ENCODE measurements at regions not wholly inside any gene's neighbourhood (a gene's known extent, or its start where the extent isn't known, plus 50 kb on each side); places are given as distances from the start of the nearest gene placed in this dataset.
A peak's percentile ranks its signal among the peaks of the same experiment; 100 is the strongest.
"Not testable (repeated sequence)": the region's sequence is repeated elsewhere in the genome, so short reads cannot be mapped to it uniquely, and the experiment has no call there.

- no peak for DNase-seq
Measured at GRCh38 chr5:60546207-60546606, 153.8 kb downstream of the DEPDC1B start.

GRCh38 chr5:60545551-60545950 is 154.4 kb downstream of the DEPDC1B start:
- DNase-seq: no peak

GRCh38 chr5:60544142-60544541 is 155.8 kb downstream of the DEPDC1B start:
- DNase-seq: no peak

- peak; percentile 58 for DNase-seq
Measured at GRCh38 chr5:60541980-60542379, 158.0 kb downstream of the DEPDC1B start.

GRCh38 chr5:60540856-60541805 is 158.8 kb downstream of the DEPDC1B start:
- DNase-seq: peak; percentile 82

GRCh38 chr5:60538955-60539866 is 160.8 kb downstream of the DEPDC1B start:
- DNase-seq: peak; percentile 42

GRCh38 chr5:60538426-60538825 is 161.5 kb downstream of the DEPDC1B start:
- DNase-seq: no peak

GRCh38 chr5:60535951-60536350 is 164.0 kb downstream of the DEPDC1B start:
- DNase-seq: no peak

- no peak for DNase-seq
Measured at GRCh38 chr5:60535198-60535597, 164.8 kb downstream of the DEPDC1B start.

- DNase-seq: no peak
Measured at GRCh38 chr5:60533789-60534188, 166.2 kb downstream of the DEPDC1B start.

- not testable (repeated sequence) for DNase-seq
Measured at GRCh38 chr5:60532796-60533195, 167.2 kb downstream of the DEPDC1B start.

GRCh38 chr5:60530144-60530848 is 169.7 kb downstream of the DEPDC1B start:
- not testable (repeated sequence) for DNase-seq

- no peak for DNase-seq
Measured at GRCh38 chr5:60529001-60529400, 171.0 kb downstream of the DEPDC1B start.

- DNase-seq: no peak
Measured at GRCh38 chr5:60527072-60527471, 172.9 kb downstream of the DEPDC1B start.

GRCh38 chr5:60526336-60526875 is 173.6 kb downstream of the DEPDC1B start:
- DNase-seq: no peak

- peak; percentile 85 for DNase-seq
Measured at GRCh38 chr5:60522292-60522905, 177.6 kb downstream of the DEPDC1B start.

- DNase-seq: no peak
Measured at GRCh38 chr5:60521376-60522291, 178.3 kb downstream of the DEPDC1B start.

- no peak for DNase-seq
Measured at GRCh38 chr5:60520451-60521227, 179.3 kb downstream of the DEPDC1B start.

- DNase-seq: no peak
Measured at GRCh38 chr5:60519372-60519771, 180.6 kb downstream of the DEPDC1B start.

GRCh38 chr5:60517850-60518249 is 182.1 kb downstream of the DEPDC1B start:
- DNase-seq: no peak

All from fibroblast of skin of abdomen (primary cell).